Femur (tissue), 1 donor: ENCODE measurements at regions not wholly inside any gene's neighbourhood (a gene's known extent, or its start where the extent isn't known, plus 50 kb on each side); places are given as distances from the start of the nearest gene placed in this dataset.
"Not testable (repeated sequence)": the region's sequence is repeated elsewhere in the genome, so short reads cannot be mapped to it uniquely, and the experiment has no call there.

Source experiments
- DNase-seq: peaks from one replicate; pipeline ENCODE4 v3.0.0-alpha.2; 2017

DNA sequence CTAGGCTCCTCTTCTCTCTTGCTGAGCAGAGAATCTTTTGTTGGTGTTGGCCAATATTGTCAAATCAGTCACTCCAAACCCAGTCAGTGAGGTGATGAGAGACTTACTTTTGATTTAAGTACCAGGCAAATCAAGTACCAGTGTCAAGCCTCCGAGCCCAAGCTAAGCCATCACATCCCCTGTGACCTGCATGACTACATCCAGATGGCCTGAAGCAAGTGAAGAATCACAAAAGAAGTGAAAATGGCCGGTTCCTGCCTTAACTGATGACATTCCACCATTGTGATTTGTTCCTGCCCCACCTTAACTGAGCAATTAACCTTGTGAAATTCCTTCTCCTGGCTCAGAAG is 107.0 kb upstream of the DAB1 start:
- not testable (repeated sequence) for DNase-seq

DNA sequence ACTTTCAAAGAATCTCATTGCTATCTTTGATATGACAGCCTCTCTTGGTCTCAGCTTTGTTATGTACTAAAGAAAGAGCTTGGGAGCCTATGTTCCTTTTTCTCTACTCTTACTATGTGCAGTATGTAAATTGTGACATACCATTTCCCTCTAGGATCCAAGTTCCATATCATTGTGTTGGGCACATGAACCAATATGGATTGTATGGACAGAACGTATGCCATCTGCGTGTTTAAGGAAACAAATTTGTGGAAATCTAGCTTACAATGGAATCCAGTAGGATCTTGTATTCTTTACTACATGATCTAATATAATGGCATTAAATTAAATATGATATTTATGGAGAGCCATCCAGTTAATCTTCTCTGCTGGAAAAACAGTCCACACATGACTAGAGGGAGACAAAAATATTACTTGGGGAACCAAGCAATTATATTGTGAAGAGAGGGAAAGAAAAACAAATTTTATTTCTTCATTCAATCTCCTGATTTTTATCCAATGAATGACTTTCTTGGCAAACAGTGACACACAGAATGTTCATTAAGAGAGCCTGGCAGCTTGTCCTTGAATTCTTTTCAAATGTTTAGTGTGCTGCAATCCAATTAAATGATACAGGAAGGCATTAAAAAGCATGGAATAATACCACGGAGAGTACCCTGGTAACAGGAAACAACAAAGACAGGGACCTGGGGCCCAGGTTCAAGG is 106.5 kb upstream of the DAB1 start:
- no peak for DNase-seq

DNA sequence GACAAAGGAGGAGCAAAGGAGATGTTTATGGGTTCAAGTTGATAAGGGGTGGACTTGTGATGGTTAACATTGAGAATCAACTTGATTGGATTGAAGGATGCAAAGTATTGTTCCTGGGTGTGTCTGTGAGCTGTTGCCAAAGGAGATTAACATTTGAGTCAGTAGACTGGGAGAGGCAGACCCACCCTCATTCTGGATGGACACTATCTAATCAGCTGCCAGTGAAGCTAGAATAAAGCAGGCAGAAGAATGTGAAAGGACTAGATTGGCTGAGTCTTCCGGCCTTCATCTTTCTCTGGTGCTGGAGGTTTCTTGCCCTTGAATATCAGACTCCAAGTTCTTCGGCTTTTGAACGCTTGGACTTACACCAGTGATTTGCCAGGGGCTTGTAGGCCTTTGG is 98.7 kb upstream of the DAB1 start:
- no peak for DNase-seq

DNA sequence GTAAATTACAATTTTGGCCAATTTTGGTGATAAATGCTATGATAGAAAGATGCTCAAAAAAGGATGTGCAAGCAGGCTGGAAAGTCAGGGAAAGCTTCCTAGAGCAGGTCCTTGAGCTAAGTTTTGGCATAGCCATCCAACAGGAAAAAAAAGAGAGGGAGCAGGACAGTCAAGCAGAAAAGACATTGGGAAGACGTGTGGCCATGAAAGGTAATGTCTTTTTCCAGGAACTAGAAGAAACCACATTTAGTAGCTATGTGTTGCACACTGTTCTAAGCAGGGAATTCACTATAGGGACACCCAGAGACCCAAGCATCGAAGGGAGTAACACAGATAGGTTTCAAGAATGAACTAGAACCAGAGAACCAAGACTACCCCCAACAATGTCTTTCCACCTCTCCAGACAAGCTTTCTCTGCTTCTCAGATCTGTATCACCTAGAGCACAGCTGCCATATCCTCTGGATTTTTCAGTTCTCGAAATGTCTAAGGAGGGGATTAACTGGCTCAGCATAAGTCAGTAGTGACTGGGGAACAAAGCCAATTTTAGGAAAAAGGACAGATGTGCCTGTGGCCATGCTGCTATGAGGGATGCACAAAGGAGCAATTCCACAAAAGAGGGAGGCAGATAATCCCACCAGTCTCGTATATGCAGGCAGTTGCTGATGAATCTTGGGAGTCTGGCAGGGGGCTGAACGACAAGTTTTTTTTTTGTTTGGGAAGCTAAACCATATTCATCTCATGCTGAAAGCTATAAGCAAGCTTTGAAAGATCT is 97.1 kb upstream of the DAB1 start:
- DNase-seq = no peak

DNA sequence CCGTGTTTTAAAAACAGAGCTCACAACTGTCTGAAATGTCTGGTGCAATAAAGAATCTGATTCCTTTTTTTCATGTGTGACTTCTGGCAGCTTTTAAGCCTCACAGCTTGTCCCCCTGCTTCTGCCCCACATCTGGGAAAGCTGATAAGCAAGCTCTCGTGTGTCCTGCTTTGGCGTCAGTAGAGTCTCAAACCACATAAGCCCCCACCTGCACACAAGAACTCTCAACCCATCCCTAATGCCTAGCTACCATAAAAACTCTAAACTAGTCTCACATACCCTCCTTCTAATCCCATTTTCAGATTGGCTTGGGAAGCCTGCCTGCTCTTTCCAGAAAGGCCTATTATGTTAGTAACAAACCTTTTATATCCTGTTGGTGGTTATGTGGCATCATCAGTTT is 94.6 kb upstream of the DAB1 start:
- DNase-seq = no peak

DNA sequence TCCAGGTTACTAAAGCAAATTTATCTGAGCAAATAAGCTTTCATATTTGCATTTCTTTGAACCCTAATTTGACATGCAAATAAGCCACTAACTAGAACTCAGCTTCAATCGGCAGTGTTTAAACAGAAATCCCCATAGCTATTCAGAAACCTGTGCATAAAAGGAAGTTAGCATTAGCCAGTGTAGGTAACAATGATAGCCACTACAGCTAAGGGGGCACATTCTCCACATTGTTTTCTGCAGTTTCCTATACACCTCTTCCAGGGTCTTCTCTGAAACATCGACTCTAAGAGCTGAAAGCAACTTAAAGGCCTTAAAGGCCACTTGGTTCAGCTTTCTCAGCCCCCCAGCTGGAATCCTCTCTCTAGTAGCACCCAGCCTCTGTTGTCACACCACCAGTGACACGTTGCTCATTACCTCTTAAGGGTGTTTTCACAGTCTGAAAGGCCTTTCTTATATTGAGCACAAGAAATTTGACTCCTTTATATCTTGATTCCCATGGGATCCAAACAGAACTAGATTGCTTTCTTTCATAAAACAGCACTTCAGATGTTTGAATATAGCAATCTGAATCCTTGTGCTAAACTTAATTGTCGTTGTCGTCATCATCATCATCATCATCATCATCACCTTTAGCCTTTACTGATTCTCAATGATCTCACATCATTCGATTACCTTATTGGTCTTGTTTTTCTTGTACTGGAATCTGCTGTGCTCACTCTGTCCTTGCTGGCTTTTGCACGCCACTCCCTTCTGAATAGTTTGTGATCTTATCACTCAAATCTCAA is 93.9 kb upstream of the DAB1 start:
- DNase-seq = no peak

DNA sequence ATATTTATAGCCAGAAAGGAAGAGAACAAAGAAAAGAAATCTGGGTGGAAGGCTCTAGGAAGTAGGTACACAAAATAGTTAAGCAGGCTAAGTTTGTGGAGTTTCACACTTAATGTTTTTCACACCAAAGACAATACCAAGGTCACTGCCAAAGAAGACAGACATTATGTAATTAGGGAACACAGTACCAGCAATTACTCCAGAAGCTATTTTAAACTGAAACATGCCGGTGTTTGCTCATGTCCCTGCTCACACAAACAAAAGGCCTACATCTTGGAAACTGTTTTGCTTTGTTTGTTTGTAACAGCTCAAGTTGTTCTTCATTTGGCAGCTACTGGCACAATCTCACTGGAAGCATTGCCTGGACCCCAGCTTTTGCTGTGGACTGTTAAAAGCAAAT is 88.5 kb upstream of the DAB1 start:
- no peak for DNase-seq

DNA sequence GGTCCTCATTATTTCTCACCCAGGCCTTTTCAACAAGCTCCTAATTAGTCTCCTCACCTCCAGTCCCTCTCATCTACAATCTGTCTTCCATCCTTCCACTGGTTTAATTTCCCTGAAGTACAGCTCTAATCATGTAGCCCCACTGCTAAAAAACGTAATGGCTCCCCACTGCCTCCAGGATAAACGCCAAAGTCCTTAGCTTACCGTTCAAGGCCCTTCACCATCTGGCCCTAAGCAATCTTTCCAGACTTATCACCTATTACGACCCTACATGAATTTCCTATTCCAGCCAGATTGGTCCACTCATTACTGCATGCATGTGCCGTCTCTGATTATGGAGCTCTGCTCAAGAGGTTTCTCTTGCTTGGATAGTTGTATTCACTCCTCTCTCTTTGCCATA is 83.1 kb upstream of the DAB1 start:
- no peak for DNase-seq

DNA sequence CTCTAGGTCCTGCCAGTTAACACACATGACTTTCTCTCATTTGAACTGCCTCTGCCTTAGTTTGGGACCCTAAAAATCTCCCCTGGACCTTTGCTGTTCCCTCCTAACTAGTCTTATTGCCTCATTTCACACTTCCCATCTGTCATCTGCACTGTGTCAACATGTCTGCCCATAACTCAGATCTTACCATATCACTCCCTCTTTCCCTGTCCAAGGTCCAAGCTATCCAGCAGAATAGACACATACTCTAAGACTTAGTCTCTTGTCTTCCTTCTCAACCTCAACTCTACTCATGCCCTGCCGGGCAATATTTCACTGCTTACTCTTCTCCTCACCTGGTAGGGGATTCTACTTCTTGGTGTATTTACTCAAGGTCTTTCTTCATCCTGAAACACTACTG is 79.5 kb upstream of the DAB1 start:
- no peak for DNase-seq

DNA sequence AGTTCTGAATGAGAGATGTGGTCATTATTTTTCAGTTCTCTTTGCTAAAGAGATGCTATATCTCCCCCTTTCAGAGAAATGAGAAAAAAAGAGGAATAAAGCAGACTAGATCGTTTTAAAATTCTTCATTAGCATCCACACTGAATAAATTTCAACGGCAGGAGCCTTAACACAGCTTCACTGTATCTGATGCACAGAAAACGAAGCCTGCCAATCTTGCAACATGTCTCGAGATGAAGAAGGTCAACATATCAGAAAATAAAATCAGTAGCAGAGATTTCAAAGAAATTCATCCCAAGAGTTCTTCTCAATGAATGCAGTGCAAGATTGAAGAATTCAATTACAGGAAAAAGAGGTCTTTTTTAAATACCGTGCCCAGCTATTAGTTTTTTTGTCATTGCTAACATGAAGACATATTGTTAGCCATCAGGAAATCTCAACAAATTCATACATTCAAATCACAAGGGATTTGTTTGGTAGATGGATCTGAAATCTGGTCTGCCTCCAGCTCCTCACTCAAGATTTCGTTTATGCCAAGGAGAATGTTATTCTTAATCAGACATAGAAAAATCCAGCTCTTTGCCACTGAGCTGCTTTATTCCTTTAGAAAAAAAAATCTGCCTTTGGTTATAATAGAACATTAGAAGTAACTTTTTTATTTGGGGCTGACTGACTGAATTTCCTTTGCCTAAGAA is 76.4 kb upstream of the DAB1 start:
- no peak for DNase-seq

DNA sequence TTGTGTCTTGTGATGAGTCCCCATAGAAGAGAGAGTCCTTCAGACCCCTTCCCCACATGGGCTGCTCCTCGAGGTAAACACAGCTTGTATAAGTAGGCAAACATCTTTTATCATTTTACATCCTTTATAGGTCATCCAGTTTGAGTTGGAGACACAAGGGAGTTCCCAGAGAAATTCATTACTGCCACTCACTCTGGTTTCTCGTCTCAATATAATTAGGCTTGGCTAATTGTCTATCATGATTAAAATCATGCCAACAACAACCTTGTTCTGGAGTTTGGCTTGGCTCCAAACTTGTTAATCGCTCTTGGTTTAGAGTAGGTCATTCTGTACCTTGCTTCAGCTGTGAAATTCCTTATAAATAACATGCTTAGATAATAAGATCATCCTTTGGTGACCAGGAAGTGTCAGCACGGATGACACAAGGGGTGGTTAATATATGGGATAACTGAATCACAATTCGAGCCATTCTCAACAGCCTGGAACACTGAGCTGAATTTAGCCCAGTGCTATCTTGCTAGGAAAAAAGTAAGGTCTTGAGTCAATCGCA is 70.7 kb upstream of the DAB1 start:
- DNase-seq = no peak

DNA sequence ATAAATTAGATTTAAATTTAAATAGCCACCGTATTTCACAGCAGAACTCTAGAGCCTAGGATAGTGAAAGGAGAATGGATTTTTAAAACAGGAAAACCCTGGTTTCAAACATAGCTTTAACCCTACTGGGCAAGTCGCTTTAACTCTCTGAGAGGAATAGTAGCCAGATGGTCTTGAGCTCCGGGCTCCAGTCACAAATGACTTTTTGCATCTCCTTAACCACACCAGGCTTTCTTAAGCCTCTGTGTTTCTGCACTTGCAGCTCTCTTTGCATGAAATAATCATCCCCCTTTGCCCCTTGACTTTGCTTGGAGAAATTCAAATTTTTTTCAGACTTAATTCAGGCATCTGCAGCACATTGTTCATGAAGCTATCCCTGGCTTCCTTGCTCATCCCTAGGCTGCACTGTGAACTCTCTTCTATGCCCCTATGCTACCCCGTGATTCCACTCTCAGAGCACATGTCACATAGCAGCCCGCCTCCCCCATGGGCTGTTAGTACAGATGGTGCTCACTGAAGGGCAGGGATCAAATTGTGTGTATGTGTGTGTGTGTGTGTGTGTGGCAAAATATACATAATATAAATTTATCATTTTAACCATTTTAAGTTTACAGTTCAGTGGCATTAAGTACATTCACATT is 68.8 kb upstream of the DAB1 start:
- no peak for DNase-seq

DNA sequence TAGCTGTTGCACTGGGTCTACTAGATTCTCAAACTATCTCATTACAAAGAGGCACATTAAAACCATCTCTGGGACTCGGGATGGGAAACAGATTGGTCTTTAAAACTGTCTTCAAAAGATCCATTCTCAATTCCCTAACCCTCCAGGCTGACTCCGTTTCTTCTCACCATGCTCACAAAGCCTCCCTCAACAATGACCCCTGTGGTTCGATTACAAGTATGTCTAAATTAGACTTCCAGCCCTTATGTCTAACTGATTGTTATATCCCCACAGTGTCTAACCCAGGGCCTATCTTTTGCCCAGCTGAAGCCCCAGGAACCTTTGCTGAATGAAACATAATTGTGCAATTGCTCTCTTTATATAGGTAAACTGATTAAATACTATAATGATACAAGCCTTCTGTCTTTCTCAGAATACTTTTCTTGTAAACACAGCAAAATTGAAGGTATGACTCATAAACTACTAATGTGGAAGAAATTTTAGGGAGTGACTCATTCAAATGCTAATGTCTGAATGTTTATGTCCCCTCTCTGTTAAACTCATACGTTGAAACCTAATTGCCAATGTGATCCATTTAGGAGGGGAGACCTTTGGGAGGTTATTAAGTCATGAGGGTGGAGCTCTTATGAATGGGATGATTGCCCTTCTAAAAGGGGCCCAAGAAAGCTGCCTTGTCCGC is 65.6 kb upstream of the DAB1 start:
- no peak for DNase-seq

DNA sequence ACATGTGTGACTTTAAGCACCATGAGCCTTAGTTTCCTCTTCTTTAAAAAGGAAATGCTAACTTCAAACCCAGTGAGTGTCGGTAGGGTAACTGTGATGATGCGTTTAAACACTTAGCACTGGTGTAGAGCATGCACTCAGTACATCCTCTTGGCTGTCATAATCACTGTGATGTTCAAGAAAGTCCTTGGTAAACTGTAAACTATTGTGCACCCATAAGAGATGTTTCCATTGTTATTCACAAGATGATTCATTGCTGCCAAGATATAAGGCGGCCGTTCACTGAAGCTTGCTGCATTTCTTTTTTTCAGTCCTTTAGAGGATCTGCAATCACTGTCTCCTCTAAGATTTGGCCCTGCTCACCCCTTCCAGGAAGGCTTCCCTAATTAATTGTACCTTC is 61.8 kb upstream of the DAB1 start:
- DNase-seq = no peak

DNA sequence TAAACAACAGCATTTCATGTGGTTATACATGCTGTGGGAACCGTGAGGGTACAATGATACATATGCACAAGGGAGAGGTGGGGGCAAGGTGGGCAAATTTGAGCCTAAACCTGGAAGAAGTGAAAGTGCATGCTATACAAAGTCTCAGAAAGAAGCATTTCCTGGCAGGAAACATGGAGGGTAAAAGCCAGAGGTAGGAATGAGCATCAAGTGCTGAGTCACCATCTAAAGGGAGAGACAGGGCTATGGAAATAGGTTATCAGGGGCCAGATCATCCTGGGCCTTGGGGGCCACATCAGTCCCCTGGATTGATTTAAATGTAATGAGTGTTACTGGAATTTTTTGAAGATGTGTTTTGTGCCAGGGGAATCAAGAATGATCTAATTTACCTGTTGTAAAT is 60.1 kb upstream of the DAB1 start:
- DNase-seq = no peak

DNA sequence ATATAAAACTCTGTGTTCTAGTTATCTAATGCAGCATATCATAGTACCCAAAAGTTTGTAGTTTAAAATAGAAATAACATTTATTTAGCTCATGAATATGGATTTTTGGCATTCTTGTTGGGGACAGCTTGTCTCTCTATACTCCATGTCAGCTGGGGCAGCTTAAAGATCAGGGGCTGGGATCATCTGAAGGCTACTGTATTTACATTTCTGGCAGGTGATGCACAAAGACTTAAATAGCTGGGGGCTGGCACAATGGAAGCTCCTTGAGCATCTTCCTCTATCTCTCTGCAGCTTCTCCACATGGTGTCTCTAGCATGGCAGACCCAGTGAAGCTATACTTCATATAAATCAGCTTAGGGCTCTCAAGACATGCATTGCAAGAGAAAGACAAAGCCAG is 55.6 kb upstream of the DAB1 start:
- DNase-seq = no peak

DNA sequence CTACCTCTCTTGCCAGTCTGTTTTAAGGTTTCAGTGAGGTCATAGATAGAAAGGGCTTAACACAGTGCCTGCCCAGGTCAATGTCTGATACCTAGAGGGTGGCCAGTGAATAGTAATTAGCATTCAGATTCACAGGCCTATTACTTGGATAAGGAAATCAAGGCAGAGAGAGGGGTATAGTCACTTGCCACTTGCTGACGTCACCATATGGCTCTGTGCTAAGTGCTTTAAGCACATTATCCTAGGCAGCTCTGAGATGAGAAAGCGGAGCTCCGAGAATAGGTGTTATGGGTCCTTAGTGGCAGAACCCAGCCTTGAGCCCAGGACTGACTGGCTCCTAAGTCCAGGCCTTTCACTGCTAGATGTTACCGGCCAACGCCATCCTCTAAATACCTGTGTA is 51.5 kb upstream of the DAB1 start:
- DNase-seq = no peak

DNA sequence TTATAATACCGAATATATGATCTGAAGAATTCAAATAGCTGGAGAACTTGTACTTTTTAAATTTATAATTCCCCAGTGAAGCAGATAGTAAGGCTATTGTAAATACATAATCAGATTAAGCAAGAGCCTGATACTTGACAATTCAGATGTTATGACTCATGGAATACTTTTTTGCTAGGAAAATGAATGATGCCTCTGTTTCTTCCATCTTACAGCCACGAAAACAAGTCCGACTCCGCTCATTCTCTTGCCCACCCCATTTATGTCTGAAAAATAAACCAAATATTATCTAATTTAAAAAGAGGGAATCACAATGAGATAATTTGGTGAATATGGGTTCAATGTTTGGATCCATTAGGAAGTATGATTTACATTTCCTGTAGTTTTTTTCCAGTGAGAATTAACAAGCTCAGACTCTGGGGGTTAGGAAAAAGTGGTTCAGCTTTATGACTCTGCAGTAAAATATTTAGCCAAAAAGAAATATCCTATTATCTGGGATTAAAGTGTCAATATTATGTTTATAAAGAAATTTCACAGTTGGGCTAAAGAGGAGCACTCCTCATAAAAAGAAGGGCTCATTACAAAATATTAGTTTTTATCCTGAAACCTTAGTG is 50.4 kb upstream of the DAB1 start:
- DNase-seq = no peak
